ENCODE measurements at regions not wholly inside any gene's neighbourhood (a gene's known extent, or its start where the extent isn't known, plus 50 kb on each side); places are given as distances from the start of the nearest gene placed in this dataset.

GRCh38 chr10:55062349-55062748, 261.3 kb upstream of the PCDH15 start:
- H3K36me3 Mint-ChIP-seq: no peaks in the 10 kb centered on the region
- H3K9me3 Mint-ChIP-seq: peaks cover 4% of the 10 kb centered on the region
- H3K27me3 Mint-ChIP-seq: no peaks in the 10 kb centered on the region
- H3K27ac Mint-ChIP-seq: no peak overlapping the region
- H3K4me3 Mint-ChIP-seq: no peak overlapping the region
- DNase-seq: no peak
- H3K4me1 Mint-ChIP-seq: no peaks in the 10 kb centered on the region

GRCh38 chr10:55058800-55059199, 257.8 kb upstream of the PCDH15 start:
- Mint-ChIP-seq H3K4me3 (no peak overlapping the region), H3K4me1 (no peaks in the 10 kb centered on the region), H3K9me3 (peaks cover 6% of the 10 kb centered on the region), H3K27ac (no peak overlapping the region), H3K36me3 (no peaks in the 10 kb centered on the region), H3K27me3 (no peaks in the 10 kb centered on the region)
- no peak for DNase-seq

GRCh38 chr10:55051515-55051914, 250.5 kb upstream of the PCDH15 start:
- H3K36me3 Mint-ChIP-seq: no peaks in the 10 kb centered on the region
- DNase-seq: no peak
- H3K27ac Mint-ChIP-seq: no peak overlapping the region
- H3K9me3 Mint-ChIP-seq: peaks cover 2% of the 10 kb centered on the region
- no peaks in the 10 kb centered on the region for H3K27me3 Mint-ChIP-seq
- no peak overlapping the region for H3K4me3 Mint-ChIP-seq
- H3K4me1 Mint-ChIP-seq: no peaks in the 10 kb centered on the region

- Mint-ChIP-seq H3K27me3 (no peaks in the 10 kb centered on the region), H3K4me1 (no peaks in the 10 kb centered on the region), H3K36me3 (no peaks in the 10 kb centered on the region), H3K4me3 (no peak overlapping the region), H3K27ac (no peak overlapping the region), H3K9me3 (no peaks in the 10 kb centered on the region)
- no peak for DNase-seq
Measured at GRCh38 chr10:55048830-55049498, 247.9 kb upstream of the PCDH15 start.

- H3K9me3 Mint-ChIP-seq: no peaks in the 10 kb centered on the region
- DNase-seq: no peak
- no peaks in the 10 kb centered on the region for H3K4me1 Mint-ChIP-seq
- H3K4me3 Mint-ChIP-seq: no peak overlapping the region
- no peak overlapping the region for H3K27ac Mint-ChIP-seq
- no peaks in the 10 kb centered on the region for H3K36me3 Mint-ChIP-seq
- H3K27me3 Mint-ChIP-seq: no peaks in the 10 kb centered on the region
Measured at GRCh38 chr10:55043540-55043939, 242.5 kb upstream of the PCDH15 start.

GRCh38 chr10:55033061-55033460, 232.0 kb upstream of the PCDH15 start:
- Mint-ChIP-seq H3K4me3 (no peak overlapping the region), H3K4me1 (no peaks in the 10 kb centered on the region), H3K9me3 (peaks cover 4% of the 10 kb centered on the region), H3K27me3 (no peaks in the 10 kb centered on the region), H3K36me3 (no peaks in the 10 kb centered on the region), H3K27ac (no peak overlapping the region)
- no peak for DNase-seq

GRCh38 chr10:55024713-55025112, 223.7 kb upstream of the PCDH15 start:
- Mint-ChIP-seq H3K4me3 (no peak overlapping the region), H3K36me3 (no peaks in the 10 kb centered on the region), H3K9me3 (peaks cover 3% of the 10 kb centered on the region), H3K4me1 (no peaks in the 10 kb centered on the region), H3K27me3 (no peaks in the 10 kb centered on the region), H3K27ac (no peak overlapping the region)
- no peak for DNase-seq

GRCh38 chr10:55019439-55019838, 218.4 kb upstream of the PCDH15 start:
- no peak for DNase-seq
- no peaks in the 10 kb centered on the region for H3K27me3 Mint-ChIP-seq
- no peak overlapping the region for H3K4me3 Mint-ChIP-seq
- H3K27ac Mint-ChIP-seq: no peak overlapping the region
- peaks cover 1% of the 10 kb centered on the region for H3K9me3 Mint-ChIP-seq
- no peaks in the 10 kb centered on the region for H3K36me3 Mint-ChIP-seq
- H3K4me1 Mint-ChIP-seq: no peaks in the 10 kb centered on the region

- Mint-ChIP-seq H3K27ac (no peak overlapping the region), H3K36me3 (no peaks in the 10 kb centered on the region), H3K4me1 (no peaks in the 10 kb centered on the region), H3K4me3 (no peak overlapping the region), H3K27me3 (no peaks in the 10 kb centered on the region), H3K9me3 (no peaks in the 10 kb centered on the region)
- no peak for DNase-seq
Measured at GRCh38 chr10:55013318-55013717, 212.3 kb upstream of the PCDH15 start.

GRCh38 chr10:55002420-55002819, 201.4 kb upstream of the PCDH15 start:
- H3K27me3 Mint-ChIP-seq: no peaks in the 10 kb centered on the region
- H3K27ac Mint-ChIP-seq: no peak overlapping the region
- no peaks in the 10 kb centered on the region for H3K4me1 Mint-ChIP-seq
- no peaks in the 10 kb centered on the region for H3K36me3 Mint-ChIP-seq
- no peak for DNase-seq
- peaks cover 14% of the 10 kb centered on the region for H3K9me3 Mint-ChIP-seq
- H3K4me3 Mint-ChIP-seq: no peak overlapping the region

GRCh38 chr10:55001422-55001821, 200.4 kb upstream of the PCDH15 start:
- Mint-ChIP-seq H3K27me3 (no peaks in the 10 kb centered on the region), H3K27ac (no peak overlapping the region), H3K4me1 (no peaks in the 10 kb centered on the region), H3K36me3 (no peaks in the 10 kb centered on the region), H3K9me3 (peaks cover 12% of the 10 kb centered on the region), H3K4me3 (no peak overlapping the region)
- DNase-seq: no peak

GRCh38 chr10:54993148-54993547, 192.1 kb upstream of the PCDH15 start:
- Mint-ChIP-seq H3K4me3 (no peak overlapping the region), H3K9me3 (peaks cover 11% of the 10 kb centered on the region), H3K27ac (no peak overlapping the region), H3K36me3 (no peaks in the 10 kb centered on the region), H3K27me3 (no peaks in the 10 kb centered on the region), H3K4me1 (no peaks in the 10 kb centered on the region)
- DNase-seq: no peak

GRCh38 chr10:54985732-54986131, 184.7 kb upstream of the PCDH15 start:
- Mint-ChIP-seq H3K4me3 (no peak overlapping the region), H3K4me1 (no peaks in the 10 kb centered on the region), H3K36me3 (no peaks in the 10 kb centered on the region), H3K9me3 (peaks cover 12% of the 10 kb centered on the region), H3K27ac (no peak overlapping the region), H3K27me3 (no peaks in the 10 kb centered on the region)
- no peak for DNase-seq

- no peak for DNase-seq
- no peak overlapping the region for H3K27ac Mint-ChIP-seq
- H3K4me1 Mint-ChIP-seq: no peaks in the 10 kb centered on the region
- peaks cover 10% of the 10 kb centered on the region for H3K9me3 Mint-ChIP-seq
- no peaks in the 10 kb centered on the region for H3K27me3 Mint-ChIP-seq
- no peak overlapping the region for H3K4me3 Mint-ChIP-seq
- H3K36me3 Mint-ChIP-seq: no peaks in the 10 kb centered on the region
Measured at GRCh38 chr10:54983255-54983654, 182.2 kb upstream of the PCDH15 start.

GRCh38 chr10:54962134-54962900, 161.3 kb upstream of the PCDH15 start:
- DNase-seq: no peak
- H3K4me3 Mint-ChIP-seq: no peak overlapping the region
- no peak overlapping the region for H3K27ac Mint-ChIP-seq
- H3K4me1 Mint-ChIP-seq: no peaks in the 10 kb centered on the region
- H3K27me3 Mint-ChIP-seq: no peaks in the 10 kb centered on the region
- H3K9me3 Mint-ChIP-seq: peaks cover 2% of the 10 kb centered on the region
- H3K36me3 Mint-ChIP-seq: no peaks in the 10 kb centered on the region

- no peaks in the 10 kb centered on the region for H3K9me3 Mint-ChIP-seq
- H3K4me3 Mint-ChIP-seq: no peak overlapping the region
- H3K27ac Mint-ChIP-seq: no peak overlapping the region
- no peaks in the 10 kb centered on the region for H3K36me3 Mint-ChIP-seq
- no peak for DNase-seq
- H3K4me1 Mint-ChIP-seq: no peaks in the 10 kb centered on the region
- no peaks in the 10 kb centered on the region for H3K27me3 Mint-ChIP-seq
Measured at GRCh38 chr10:54961040-54961439, 160.0 kb upstream of the PCDH15 start.

Data from activated naive CD8-positive, alpha-beta T cell treated with anti-CD3 and anti-CD28 coated beads for 36 hours (primary cell).